T-helper 1 cell treated with Interleukin-12 subunit alpha and Interleukin-12 subunit beta and Interleukin-4 antibody, amounts not matched to agents 30 ng/mL and 1 ng/mL, for 36 hours (primary cell): ENCODE measurements at regions not wholly inside any gene's neighbourhood (a gene's known extent, or its start where the extent isn't known, plus 50 kb on each side); places are given as distances from the start of the nearest gene placed in this dataset.
"Not testable (repeated sequence)": the region's sequence is repeated elsewhere in the genome, so short reads cannot be mapped to it uniquely, and the experiment has no call there.

Experiments used
- intact Hi-C: fragments of 100-400 bp; cut with micrococcal nuclease; formaldehyde crosslinking; loops from one replicate; pipeline ENCODE4 v1.15.1; 2024

DNA sequence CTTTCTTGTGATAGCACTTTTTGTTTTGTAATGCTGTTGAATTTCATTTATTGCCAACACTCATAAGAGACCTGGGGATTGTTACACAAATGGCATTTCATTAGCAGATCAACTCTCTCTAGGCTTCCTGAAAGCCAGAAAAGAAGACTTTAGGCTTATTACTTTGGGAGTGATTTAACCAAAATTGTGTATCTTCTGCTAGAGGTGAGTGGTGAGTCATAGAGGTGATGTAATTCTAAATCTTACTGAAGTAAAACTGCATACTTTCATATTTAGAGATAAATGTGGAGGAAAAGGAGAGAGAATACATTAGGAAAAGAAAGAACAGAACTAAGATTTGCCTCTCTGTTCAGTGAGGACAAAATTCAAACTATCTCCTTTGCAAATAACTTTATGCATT, 304.7 kb upstream of the RGS17 start:
- intact Hi-C loops: no loop called here

DNA sequence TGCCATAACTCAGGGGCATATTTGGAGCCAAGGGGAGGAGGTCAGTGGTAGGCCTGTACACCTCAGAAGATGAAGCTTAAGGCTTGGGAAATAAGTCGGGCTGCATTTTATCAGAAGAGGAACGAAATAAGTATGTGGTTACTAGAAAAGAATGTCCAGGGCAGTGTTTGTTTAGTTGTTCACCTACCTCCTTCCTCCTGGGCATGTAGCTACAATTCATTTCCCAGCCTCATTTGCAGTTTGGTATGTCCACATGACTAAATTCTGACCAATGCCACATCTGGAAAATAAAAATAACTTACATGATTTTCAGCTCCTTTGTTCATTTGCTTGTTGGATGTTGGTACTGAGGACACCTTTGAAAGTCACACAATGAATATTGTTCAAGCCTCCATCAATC, 294.5 kb upstream of the RGS17 start:
- intact Hi-C loops: no loop called here

DNA sequence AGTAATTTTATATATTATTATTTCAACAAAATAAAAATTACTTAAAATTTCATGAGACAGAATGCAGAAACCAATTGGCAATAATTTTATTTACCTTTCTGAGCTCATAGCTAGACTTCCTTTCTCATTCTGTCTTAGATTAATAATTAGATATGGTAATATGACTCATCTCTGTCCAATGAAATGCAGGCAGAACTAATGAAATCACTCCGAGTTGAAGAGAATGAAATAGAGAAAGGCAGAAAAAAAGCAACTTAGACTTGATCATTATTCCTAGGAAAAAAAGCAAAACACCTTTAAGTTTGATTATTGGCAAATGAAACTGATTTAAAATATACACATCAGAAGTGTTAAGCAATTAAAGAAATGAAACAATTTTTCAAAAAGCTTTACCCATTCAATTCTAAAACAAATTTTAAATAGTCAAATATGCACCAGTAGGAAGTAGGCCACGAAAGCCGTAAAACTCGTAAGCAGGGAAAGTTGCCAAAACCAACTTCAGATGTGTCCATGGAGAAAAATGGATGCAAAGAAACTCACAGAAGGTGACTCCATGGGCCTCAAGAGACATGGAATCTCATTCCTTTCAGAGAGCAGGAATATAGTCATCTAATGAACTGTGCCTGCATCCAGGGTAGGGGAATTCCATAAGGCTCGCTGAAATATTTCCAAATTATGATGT, 293.8 kb upstream of the RGS17 start:
- intact Hi-C loops: no loop called here

DNA sequence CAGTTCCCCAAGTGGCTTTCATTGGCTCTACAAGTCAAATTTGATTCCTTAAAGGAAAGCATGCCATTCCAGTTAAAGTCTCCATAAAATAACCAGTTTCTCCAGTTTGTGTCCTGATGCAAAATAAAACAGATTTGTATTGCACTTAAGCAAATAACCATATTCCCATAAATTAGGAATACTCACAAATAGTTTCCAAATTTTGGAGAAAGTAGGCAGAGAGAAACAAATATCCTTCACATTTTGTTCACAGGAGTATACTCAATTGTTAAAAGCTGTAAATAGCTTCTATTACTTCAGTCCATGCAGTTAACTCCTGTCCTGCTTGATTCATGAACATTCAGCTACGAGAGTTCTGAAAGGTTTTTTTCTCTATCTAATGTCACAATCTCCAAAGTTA, 281.4 kb upstream of the RGS17 start:
- intact Hi-C loops: no loop called here

DNA sequence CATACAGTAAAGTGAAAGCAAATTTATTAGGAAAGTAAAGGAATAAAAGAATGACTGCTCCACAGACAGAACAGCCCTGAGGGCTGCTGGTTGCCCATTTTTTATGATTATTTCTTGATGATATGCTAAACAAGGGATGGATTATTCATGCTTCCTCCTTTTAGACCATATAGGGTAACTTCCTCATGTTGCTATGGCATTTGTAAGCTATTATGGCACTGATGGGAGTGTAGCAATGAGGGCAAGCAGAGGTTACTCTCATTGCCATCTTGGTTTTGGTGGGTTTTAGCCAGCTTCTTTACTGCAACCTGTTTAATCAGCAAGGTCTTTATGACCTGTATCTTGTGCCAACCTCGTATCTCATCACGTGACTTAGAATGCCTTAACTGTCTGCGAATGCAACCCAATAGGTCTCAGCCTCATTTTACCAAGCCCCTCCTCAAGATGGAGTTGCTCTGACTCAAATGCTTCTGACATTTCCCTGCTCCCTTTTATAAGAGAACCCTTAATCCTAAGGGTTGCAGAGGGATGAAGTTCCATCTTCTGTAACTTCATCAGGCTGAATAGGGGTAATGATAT, 280.1 kb upstream of the RGS17 start:
- intact Hi-C loops: no loop called here

DNA sequence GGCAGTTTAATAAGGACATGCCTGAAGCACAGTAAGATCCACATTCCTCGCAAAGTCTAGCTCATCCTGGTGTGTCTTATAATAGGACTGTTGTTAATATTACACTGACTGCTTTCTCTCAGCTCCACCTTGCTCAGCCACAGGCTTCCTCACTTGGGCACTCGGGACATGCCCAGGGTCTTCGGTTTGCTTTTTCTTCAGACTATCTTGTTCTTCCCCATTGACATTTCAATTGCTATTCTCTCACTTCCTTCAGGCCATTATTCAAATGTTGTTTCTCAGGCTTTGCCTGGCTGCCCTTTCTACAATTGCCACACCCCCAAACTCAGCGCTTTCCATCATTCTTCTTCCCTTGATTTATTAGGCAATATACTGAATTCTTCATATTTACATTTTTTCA, 274.8 kb upstream of the RGS17 start:
- intact Hi-C loops: no loop called here

DNA sequence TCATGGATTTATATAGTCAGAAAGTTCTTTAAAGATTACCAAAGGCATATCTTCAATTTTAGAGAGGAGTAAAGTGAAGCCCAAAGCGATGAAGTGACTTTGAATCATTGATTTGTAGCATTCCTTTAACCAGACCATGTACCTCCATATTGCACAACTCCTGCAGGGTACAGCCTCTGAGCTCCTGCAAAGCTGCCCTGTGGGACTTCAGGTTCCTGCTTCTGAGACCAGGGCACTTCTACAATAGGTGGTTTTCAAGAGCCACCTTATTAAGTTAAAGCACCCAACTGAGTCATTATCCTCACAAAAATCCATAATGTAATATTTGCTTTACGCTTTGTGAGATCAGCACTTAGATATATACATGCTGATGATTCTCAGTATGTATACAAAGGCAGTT, 270.7 kb upstream of the RGS17 start:
- intact Hi-C loops: no loop called here

DNA sequence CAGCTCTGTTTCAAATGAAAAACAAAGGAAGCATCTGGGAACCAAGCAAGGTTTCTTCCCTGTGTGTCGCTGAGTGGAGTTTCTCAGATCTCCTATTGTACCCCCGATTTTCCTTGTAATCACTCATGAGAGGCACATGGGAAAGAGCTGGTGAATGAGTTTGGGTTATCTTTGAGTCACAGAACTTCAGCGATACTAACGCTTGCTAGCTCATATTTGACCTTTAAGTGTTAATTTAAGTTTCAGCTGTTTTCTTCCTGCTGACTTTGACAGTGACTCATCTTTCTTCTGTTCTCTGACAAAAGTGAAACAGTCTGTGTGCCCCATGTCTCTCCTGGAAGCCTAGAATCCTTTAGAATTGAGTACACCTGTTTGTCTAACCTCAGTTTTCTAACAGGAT, 261.1 kb upstream of the RGS17 start:
- intact Hi-C loops: no loop called here

DNA sequence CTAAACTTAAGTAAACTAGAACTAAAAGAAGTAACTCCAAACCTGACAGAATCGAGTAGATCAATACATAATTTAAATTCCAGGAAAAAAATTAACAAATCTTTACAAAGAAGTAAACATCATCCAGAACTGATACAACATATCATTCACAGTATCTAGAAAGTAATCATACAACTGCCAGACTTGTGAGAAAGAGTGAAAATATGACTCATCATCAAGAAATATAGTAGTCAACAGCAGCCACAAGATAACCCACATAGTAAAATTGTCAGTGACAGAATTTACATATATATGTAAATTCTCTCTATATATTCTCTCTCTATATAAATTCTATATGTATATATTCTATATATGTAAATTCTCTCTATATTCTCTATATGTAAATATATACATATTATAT, 242.8 kb upstream of the RGS17 start:
- intact Hi-C loops: no loop called here

DNA sequence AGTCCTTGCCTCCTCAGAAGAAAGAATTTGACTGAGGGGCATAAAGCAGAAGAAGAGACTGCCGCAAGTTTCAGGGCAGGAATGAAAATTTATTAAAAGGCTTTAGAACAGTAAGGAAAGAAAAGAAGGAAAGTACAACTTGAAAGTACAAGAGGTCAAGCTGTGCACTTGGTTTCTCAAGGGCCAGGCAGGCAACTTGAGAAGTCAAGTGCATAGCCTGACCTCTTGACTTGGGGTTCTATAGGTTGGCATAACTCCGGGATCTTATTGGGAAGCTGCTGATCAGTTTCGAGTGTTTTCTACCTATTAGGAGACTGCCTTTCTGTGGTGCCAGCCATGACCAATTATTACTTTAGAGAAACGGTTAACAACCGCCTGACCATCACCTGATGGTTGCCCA, 237.0 kb upstream of the RGS17 start:
- intact Hi-C loops: no loop called here

DNA sequence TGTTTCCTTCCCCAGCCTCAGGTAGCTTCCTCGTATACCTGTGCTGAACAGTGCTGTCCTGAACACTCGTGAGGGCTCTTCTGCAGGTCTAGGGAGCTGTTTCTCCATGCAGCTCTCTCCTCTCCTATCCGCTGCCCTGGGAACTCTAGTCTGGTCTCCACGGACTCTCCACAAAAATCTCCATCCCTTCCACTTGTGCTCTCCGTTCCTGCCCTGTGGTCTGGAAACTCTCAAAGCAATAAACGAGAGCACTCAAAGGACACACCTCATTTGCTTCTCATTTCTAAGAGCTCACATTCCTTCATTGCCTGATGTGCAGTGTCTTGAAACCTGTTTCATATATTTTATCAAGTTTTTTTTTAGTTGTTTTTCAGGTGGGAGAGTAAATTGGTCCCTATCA, 235.9 kb upstream of the RGS17 start:
- intact Hi-C loops: no loop called here

DNA sequence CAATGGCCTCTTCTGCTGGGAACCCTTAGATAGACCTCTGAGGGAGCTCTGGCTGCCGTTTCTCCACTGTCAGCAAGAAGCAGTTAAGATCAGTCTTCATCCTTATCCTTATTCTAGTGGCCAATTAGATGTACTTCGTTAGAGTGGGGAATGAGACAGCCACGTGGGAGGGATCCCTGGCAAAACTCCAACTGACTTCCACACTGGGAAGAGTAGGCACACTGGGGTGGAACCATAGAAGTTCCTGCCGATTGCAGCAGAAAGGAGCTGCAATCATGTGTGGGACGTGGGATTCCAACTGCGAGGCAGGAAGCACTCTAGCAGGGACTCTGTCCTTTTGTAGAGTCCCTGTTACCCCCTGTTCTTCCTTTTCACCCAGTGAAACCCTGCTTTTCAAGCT, 226.3 kb upstream of the RGS17 start:
- intact Hi-C loops: no loop called here

DNA sequence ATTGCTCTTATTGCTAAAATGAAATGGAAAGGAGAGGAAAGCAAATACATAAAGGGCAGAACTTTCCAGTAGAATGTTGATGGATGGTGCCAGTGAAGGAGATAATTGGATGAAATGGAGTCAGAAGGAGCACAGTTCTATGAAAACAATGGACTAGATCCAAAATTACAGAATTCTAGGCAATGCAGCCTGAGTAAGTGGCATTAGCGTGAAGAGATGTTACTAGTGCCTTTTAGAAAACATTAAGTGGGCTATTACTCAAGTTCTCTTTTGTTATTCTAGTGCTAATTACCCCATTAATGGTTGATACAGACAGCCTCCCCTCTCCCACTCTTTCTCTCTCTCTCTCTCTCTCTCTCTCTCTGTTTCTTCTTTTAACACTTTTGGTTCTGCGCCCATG, 209.5 kb upstream of the RGS17 start:
- intact Hi-C loops: no loop called here

DNA sequence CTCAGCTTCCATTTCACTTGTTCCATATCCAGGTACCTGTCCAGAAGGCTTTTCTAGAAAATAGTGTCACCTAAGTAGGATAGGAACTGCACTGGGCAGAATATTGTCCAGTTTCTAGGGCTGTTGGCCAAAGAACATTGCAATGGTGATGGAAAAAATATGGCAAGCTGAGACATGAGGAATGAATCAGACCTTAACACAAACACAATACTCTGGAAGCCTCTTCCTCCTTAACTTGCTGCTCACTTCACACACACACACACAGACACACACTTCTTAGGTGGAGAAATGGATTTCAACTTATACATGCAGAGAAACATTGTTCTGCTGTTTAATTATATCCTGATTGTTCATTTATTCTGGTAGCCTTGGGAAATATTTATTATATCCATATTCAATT, 203.0 kb upstream of the RGS17 start:
- intact Hi-C loops: no loop called here

DNA sequence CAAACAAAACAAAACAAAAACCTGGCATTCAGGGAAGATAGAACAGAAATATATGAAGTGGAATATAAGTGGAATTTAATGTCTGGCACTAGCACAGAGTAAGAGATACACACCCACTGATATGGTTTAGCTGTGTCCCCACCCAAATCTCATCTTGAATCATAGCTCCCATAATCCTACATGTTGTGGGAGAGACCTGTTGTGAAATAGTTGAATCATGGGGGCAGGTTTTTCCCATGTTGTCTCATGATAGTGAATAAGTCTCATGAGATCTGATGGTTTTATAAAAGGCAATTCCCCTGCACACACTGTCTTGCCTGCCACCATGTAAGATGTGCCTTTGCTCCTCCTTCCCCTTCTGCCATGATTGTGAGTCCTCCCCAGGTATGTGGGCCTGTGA, 200.1 kb upstream of the RGS17 start:
- intact Hi-C loops: not testable (repeated sequence)

DNA sequence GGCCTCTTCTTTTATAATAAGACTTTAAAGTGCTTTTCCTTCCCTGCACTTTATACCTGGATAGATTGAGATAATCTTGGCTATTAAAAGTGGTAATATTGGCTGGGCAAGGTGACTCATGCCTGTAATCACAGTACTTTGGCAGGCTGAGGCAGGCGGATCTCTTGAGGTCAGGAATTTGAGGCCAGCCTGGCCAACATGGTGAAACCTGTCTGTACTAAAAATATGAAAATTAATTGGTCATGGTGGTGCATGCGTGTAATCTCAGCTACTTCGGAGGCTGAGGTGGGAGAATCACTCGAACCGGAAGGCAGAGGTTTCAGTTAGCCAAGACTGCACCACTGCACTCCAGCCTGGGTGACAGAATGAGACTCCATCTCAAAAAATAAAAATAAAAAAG, 197.1 kb upstream of the RGS17 start:
- intact Hi-C loops: no loop called here

DNA sequence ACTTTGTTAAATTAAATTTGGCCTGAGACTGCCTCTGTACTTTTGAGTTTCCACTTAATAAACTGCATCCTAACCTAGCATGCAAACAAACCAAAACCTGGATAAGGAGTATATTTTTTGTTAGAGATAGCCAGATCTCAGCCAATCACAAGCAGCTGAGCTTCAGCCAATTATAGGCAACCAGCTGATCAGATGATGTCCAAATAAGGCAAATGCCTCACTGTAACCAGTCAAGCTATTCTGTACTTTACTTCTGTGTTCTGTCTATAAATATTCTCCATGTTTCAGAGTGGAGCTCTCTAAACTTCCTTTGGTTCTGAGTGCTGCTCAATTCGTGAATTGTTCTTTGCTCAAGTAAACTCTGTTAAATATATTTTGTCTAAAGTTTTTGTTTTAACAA, 194.6 kb upstream of the RGS17 start:
- intact Hi-C loops: no loop called here

DNA sequence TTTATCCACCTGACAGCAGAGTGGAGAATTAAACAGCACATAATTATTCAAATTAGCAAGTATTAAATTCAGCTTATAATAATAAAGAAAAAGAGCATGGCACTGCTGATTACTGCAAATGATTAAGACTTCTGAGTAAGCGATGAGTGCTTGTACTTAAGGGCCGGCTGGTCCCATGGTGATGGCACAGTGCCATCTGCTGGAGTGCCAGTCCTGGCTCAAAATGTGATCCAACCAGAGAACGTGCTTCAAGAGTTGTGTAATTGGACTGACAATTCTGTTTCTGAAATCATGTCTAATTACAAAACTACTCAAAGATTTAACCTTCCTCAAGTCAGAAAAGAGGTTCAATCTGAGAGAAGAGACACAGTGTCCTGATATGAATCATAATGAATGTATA, 181.6 kb upstream of the RGS17 start:
- intact Hi-C loops: loop anchor here (1.0 kb wide), 3 partner anchors 81 to 448 kb away; no protein-coding TSS in a partner anchor

DNA sequence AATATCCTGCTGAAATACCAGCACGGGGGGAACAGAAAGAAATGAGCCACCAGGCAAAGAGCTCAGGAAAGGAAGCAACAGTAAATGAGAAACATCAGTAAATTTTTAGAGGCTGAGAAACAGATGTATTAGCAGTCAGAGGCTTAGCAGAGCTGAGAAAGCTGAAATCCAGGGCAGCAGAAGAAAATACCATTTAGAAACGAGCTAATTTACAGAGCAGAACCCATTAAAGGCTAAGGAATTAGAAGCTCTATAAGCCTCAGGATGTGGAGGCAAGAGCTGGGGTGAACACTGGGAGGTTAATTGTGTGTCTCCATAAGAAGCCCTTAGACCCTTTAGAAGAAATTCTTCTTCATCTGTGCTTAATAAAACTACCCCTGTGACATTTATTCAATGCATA, 178.6 kb upstream of the RGS17 start:
- intact Hi-C loops: no loop called here

DNA sequence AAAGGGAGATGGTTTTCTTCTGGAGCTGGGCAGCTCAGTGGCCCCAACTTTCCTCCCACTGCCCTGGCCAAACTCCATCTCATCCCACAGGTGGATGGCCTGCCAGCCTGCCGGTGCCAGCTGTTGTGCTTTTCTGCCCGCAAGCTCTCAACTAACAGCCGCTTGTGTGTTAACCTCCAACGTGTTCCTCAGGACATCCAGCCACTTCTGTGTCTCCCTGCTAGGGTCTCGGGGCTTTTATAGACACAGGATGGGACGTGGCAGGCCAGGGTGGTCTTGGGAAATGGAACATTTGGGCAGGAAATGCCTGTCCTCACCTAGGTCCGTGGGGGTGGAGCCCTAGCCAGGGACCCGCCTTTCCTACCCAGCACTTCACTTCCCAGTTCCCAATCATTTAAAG, 171.1 kb upstream of the RGS17 start:
- intact Hi-C loops: no loop called here

DNA sequence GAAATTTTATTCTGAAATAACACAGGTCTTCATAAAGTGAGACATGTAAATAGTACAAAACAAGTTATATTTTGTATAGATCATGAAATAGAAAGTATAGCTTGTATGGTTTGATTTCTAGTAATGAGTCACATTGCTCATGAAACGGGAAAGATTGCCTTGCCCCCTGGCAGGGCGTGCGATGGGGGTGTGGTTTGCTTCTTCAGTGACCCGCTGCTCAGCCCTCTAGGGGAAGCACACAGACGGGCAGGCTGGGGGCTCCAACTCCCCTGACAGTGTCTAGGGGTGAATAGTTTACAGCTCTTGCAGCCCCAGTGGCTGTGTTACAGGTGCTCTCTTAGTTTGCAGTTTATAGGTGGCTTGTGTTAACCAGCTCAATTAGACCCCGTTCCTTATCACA, 170.5 kb upstream of the RGS17 start:
- intact Hi-C loops: no loop called here

DNA sequence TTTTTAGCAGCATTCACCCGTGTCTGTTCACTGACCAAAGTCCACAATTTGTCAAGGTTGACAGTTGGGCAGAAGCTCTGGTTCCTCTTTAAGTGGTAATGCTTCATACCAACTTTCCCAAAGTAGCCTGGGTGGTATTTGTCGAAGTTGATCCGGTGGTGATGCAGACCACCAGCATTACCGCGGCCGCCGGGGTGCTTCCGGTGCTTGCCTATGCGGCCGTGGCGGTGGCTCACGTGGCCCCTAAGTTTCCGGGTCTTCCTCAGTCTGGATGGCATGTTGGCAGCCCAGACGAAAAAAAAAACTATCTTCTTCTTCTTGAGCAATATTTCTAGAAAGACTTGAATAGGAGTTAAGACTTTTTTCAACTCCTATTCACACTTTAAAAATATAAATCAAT, 151.4 kb upstream of the RGS17 start:
- intact Hi-C loops: not testable (repeated sequence)

DNA sequence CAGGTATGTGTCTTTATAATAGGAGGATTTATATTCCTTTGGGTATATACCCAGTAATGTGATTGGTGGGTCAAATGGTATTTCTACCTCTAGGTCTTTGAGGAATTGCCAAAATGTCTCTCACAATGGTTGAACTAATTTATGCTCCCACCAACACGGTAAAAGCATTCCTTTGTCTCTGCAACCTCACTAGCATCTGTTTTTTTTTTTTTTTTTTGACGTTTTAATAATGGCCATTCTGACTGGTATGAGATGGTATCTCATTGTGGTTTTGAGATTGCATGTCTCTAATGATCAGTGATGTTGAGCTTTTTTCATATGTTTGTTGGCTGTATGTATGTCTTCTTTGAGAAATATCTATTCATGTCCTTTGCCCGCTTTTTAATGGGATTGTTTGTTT, 144.9 kb upstream of the RGS17 start:
- intact Hi-C loops: no loop called here
